MV-4-11 (cell line): ENCODE measurements at regions not wholly inside any gene's neighbourhood (a gene's known extent, or its start where the extent isn't known, plus 50 kb on each side); places are given as distances from the start of the nearest gene placed in this dataset.
A peak's percentile ranks its signal among the peaks of the same experiment; 100 is the strongest.

Experiments used
- DNase-seq: peaks from one replicate; lab custom pipeline; 2025; lab: John Stamatoyannopoulos, UW

GRCh38 chr6:145318952-145319351 is 416.4 kb downstream of the EPM2A start:
- DNase-seq: no peak

- no peak for DNase-seq
Measured at GRCh38 chr6:145319605-145320004, 415.7 kb downstream of the EPM2A start.

GRCh38 chr6:145323646-145324045 is 411.7 kb downstream of the EPM2A start:
- no peak for DNase-seq

- no peak for DNase-seq
Measured at GRCh38 chr6:145327586-145327985, 407.7 kb downstream of the EPM2A start.

- no peak for DNase-seq
Measured at GRCh38 chr6:145329257-145329656, 406.1 kb downstream of the EPM2A start.

- no peak for DNase-seq
Measured at GRCh38 chr6:145331066-145331465, 404.3 kb downstream of the EPM2A start.

- no peak for DNase-seq
Measured at GRCh38 chr6:145332011-145332410, 403.3 kb downstream of the EPM2A start.

- DNase-seq: no peak
Measured at GRCh38 chr6:145336119-145336518, 399.2 kb downstream of the EPM2A start.

- no peak for DNase-seq
Measured at GRCh38 chr6:145339089-145339488, 396.2 kb downstream of the EPM2A start.

- no peak for DNase-seq
Measured at GRCh38 chr6:145340256-145340655, 395.1 kb downstream of the EPM2A start.

- no peak for DNase-seq
Measured at GRCh38 chr6:145345094-145345493, 390.2 kb downstream of the EPM2A start.

GRCh38 chr6:145347216-145347615 is 388.1 kb downstream of the EPM2A start:
- DNase-seq: no peak

GRCh38 chr6:145349950-145350510 is 385.3 kb downstream of the EPM2A start:
- DNase-seq: no peak

- DNase-seq: no peak
Measured at GRCh38 chr6:145350928-145351327, 384.4 kb downstream of the EPM2A start.

- DNase-seq: no peak
Measured at GRCh38 chr6:145352382-145353080, 382.8 kb downstream of the EPM2A start.

- DNase-seq: no peak
Measured at GRCh38 chr6:145360865-145361264, 374.5 kb downstream of the EPM2A start.

- peak; percentile 1 for DNase-seq
Measured at GRCh38 chr6:145367149-145367548, 368.2 kb downstream of the EPM2A start.

- DNase-seq: no peak
Measured at GRCh38 chr6:145368075-145368474, 367.2 kb downstream of the EPM2A start.

GRCh38 chr6:145370559-145370958 is 364.8 kb downstream of the EPM2A start:
- no peak for DNase-seq

GRCh38 chr6:145372671-145373151 is 362.6 kb downstream of the EPM2A start:
- DNase-seq: no peak

- no peak for DNase-seq
Measured at GRCh38 chr6:145373826-145374225, 361.5 kb downstream of the EPM2A start.

- DNase-seq: no peak
Measured at GRCh38 chr6:145374570-145374969, 360.8 kb downstream of the EPM2A start.

- no peak for DNase-seq
Measured at GRCh38 chr6:145375502-145375901, 359.8 kb downstream of the EPM2A start.

GRCh38 chr6:145380186-145380585 is 355.1 kb downstream of the EPM2A start:
- no peak for DNase-seq
